ENCODE measurements at regions not wholly inside any gene's neighbourhood (a gene's known extent, or its start where the extent isn't known, plus 50 kb on each side); places are given as distances from the start of the nearest gene placed in this dataset.
"Not testable (repeated sequence)": the region's sequence is repeated elsewhere in the genome, so short reads cannot be mapped to it uniquely, and the experiment has no call there.

GRCh38 chr2:378364-378763, 90.5 kb upstream of the ALKAL2 start:
- DNase-seq (ENCODE audit: low read depth, low spot score): no peak

- no peak for DNase-seq (ENCODE audit: low read depth, low spot score)
Observed at GRCh38 chr2:377414-377813, 89.5 kb upstream of the ALKAL2 start.

DNA sequence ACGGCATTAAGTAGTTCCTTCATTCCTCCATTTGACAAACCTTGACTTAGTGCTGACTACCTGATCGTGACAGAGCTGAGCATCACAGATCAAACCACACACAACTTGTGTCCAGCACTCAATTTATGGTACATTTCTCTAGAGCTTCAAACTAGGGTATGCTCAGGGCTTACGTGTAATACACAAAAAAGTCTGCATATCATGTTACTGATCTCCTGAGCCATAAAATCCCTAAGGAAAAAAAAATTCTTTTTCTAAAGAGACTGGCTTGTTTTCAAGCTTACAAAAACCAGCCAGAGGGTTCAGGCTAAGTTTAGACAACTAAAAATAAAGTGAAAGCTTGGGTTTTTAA, 88.0 kb upstream of the ALKAL2 start:
- DNase-seq (ENCODE audit: low read depth, low spot score): no peak

DNA sequence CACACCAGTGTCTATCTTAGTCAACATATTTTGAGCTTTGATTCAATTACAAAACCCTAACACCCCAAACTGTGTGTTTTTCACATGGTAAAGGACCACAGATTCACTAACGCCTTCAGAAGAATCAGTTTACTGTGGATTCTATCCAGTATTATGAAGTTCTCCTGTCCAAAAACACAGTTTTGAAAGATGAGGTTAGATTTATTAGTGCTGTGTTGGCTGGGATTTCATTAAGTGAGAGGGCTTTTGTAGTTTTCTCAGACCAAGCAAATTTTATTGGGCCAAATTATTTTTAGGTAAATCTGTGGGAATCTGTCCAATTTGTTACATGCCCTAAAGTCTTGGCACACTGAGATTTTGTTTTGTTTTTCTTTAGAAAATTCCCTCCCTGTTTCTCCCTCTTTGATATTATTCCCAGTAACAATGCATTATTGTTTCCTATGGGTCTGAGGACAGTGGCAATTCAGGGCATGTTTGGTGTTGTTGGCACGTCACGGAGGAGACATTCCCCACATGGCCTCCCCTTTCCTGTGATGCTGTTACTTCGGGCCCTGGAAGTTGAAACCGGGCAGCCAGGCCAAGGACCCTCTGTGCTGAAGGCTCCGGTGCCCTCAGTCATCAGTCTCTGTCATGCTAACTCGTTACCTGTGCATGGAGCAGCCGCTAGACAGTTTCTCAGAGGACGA, 87.5 kb upstream of the ALKAL2 start:
- DNase-seq (ENCODE audit: low read depth, low spot score): no peak

GRCh38 chr2:368386-368785, 80.5 kb upstream of the ALKAL2 start:
- no peak for DNase-seq (ENCODE audit: low read depth, low spot score)

DNA sequence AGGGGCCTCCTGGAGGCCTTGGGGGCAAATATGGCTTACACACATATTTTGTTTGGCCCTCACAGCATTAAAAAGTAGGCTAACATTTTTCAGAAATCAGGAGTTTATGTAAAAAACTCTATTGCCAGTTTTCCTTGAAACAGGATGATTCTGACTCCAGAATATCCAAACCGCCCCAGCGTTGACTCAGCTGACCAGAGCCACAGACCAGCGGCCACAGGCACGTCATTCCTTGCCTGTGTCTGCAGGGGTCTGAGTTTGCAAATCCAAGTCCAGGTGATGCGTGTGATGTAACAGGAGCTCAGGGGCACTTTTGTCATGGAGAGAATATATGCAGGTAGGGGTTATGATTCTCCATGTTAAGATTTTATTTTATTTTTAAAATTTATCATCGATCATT, 79.4 kb upstream of the ALKAL2 start:
- DNase-seq (ENCODE audit: low read depth, low spot score): no peak

GRCh38 chr2:366706-367105, 78.8 kb upstream of the ALKAL2 start:
- DNase-seq (ENCODE audit: low read depth, low spot score): no peak

GRCh38 chr2:365367-366275, 77.7 kb upstream of the ALKAL2 start:
- no peak for DNase-seq (ENCODE audit: low read depth, low spot score)

- no peak for DNase-seq (ENCODE audit: low read depth, low spot score)
Observed at GRCh38 chr2:363824-364470, 76.1 kb upstream of the ALKAL2 start.

DNA sequence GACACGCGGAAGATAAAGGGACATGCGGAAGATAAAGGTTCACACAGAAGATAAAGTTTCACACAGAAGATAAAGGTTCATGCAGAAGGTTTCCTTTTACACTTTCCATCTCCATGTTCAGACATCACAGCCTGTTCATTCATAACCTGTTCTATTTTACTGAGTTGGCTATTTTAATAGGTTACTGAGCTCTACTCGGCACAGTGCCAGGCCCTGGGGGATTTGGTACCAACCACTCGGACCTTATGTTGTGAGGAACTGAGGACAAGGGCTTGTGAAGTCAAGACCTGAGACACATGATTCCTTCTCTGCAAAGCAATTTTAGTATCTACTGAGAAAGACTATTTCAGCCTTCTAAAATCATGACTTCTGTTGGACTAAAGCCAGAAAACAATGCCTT, 75.0 kb upstream of the ALKAL2 start:
- DNase-seq (ENCODE audit: low read depth, low spot score): no peak

- no peak for DNase-seq (ENCODE audit: low read depth, low spot score)
Observed at GRCh38 chr2:360124-360523, 72.2 kb upstream of the ALKAL2 start.

GRCh38 chr2:359047-359446, 71.2 kb upstream of the ALKAL2 start:
- DNase-seq (ENCODE audit: low read depth, low spot score): no peak

- no peak for DNase-seq (ENCODE audit: low read depth, low spot score)
Observed at GRCh38 chr2:357811-358210, 69.9 kb upstream of the ALKAL2 start.

GRCh38 chr2:356304-356703, 68.4 kb upstream of the ALKAL2 start:
- not testable (repeated sequence) for DNase-seq (ENCODE audit: low read depth, low spot score)

- DNase-seq (ENCODE audit: low read depth, low spot score): no peak
Observed at GRCh38 chr2:355773-356172, 67.9 kb upstream of the ALKAL2 start.

- DNase-seq (ENCODE audit: low read depth, low spot score): no peak
Observed at GRCh38 chr2:352696-353095, 64.8 kb upstream of the ALKAL2 start.

DNA sequence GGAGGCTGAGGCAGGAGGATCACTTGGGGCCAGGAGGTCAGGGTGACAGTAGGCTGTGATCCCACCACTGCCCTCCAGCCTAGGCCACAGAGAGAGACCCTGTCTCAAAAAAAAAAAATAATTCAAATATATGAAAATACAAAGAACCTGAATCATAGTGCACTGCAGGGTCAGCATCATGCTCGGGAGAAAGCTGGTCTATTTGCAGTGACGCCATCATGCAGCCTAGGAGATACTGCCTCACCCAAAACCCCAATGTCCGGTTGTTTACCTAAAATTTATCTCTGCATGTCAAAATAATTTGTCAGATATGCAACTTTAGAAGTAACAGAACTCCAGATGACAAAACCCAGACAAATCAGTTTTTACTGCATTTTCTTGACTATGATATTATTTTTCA, 61.5 kb upstream of the ALKAL2 start:
- DNase-seq (ENCODE audit: low read depth, low spot score): no peak

GRCh38 chr2:348361-348916, 60.5 kb upstream of the ALKAL2 start:
- DNase-seq (ENCODE audit: low read depth, low spot score): no peak

DNA sequence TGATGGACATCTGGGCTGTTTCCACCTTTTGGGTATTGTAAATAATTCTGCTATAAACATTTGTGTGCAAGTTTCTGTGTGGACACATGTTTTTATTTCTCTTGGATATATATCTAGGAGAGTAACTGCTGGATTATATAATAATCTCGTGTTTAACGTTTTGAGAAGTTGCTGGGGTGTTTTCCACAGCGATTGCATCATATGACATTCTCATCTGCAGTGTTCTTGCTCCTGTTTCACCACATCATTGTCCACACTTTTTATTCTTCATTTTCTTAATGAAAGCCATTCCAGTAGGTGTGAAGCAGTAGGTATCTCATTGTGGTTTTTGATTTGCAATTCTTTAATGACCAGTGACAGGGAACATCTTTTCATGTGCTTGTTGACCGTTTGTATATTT, 56.9 kb upstream of the ALKAL2 start:
- no peak for DNase-seq (ENCODE audit: low read depth, low spot score)

DNA sequence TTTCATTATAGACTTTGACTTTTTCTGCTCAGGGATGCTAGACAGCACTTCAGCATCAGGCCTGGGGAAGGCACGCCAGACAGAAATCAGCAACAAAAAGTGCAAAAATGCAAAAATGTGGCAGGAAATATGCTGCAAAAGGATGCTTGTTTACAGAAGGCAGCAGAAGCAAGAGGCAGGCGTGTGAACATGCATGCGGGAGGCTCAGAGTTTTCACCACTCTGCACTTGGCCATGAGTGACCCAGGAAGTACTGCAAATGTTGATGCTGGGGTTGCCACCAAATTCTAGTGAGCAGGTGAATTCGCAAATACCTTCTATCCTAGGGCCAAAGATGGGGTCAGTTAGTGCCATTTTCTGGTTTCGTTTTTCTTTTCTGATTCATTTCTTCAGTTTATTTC, 55.5 kb upstream of the ALKAL2 start:
- no peak for DNase-seq (ENCODE audit: low read depth, low spot score)

- no peak for DNase-seq (ENCODE audit: low read depth, low spot score)
Observed at GRCh38 chr2:341912-342311, 54.0 kb upstream of the ALKAL2 start.

GRCh38 chr2:341017-341542, 53.2 kb upstream of the ALKAL2 start:
- no peak for DNase-seq (ENCODE audit: low read depth, low spot score)

Data from activated CD4-positive, CD25-positive, alpha-beta regulatory T cell treated with anti-CD3 and anti-CD28 coated beads, Interleukin-2, amount 50 U/mL, for 16 hours (primary cell).